ENCODE measurements at regions not wholly inside any gene's neighbourhood (a gene's known extent, or its start where the extent isn't known, plus 50 kb on each side); places are given as distances from the start of the nearest gene placed in this dataset.

- H3K27ac ChIP-seq: no peak overlapping the region
- CTCF ChIA-PET: no interaction called here
- POLR2A ChIA-PET (ENCODE audit: low non-redundant PET): interaction anchor here (0.6 kb wide), 1 partner anchor 533 kb away, joined by 3 read pairs; no protein-coding TSS in a partner anchor
- DNase-seq (ENCODE audit: low spot score): no peak
- no peak for TF ChIP-seq CTCF (conservative IDR thresholded peaks at IDR 0.05; ENCODE audit: low read depth)
Measured at GRCh38 chr10:65555192-65555591, 1370.6 kb upstream of the LRRTM3 start.

GRCh38 chr10:65556006-65556405 is 1369.8 kb upstream of the LRRTM3 start:
- H3K27ac ChIP-seq: no peak overlapping the region
- ChIA-PET POLR2A (ENCODE audit: low non-redundant PET) (no interaction called here), CTCF (no interaction called here)
- DNase-seq (ENCODE audit: low spot score): no peak
- no peak for TF ChIP-seq CTCF (conservative IDR thresholded peaks at IDR 0.05; ENCODE audit: low read depth)

GRCh38 chr10:65559369-65559768 is 1366.5 kb upstream of the LRRTM3 start:
- DNase-seq (ENCODE audit: low spot score): no peak
- TF ChIP-seq CTCF (conservative IDR thresholded peaks at IDR 0.05; ENCODE audit: low read depth): no peak
- H3K27ac ChIP-seq: no peak overlapping the region
- ChIA-PET CTCF (no interaction called here), POLR2A (ENCODE audit: low non-redundant PET) (no interaction called here)

- DNase-seq (ENCODE audit: low spot score): no peak
- ChIA-PET CTCF (no interaction called here), POLR2A (ENCODE audit: low non-redundant PET) (no interaction called here)
- H3K27ac ChIP-seq: no peak overlapping the region
- TF ChIP-seq CTCF (conservative IDR thresholded peaks at IDR 0.05; ENCODE audit: low read depth): no peak
Measured at GRCh38 chr10:65565246-65565645, 1360.6 kb upstream of the LRRTM3 start.

GRCh38 chr10:65566906-65567305 is 1358.9 kb upstream of the LRRTM3 start:
- no peak overlapping the region for H3K27ac ChIP-seq
- POLR2A ChIA-PET (ENCODE audit: low non-redundant PET): no interaction called here
- no peak for DNase-seq (ENCODE audit: low spot score)
- CTCF ChIA-PET: interaction anchor here (0.6 kb wide), 1 partner anchor 132 kb away, joined by 3 read pairs; no protein-coding TSS in a partner anchor
- no peak for TF ChIP-seq CTCF (conservative IDR thresholded peaks at IDR 0.05; ENCODE audit: low read depth)

GRCh38 chr10:65570143-65571010 is 1355.5 kb upstream of the LRRTM3 start:
- peak overlapping the region; percentile 77 for H3K27ac ChIP-seq
- TF ChIP-seq CTCF (conservative IDR thresholded peaks at IDR 0.05; ENCODE audit: low read depth): no peak
- ChIA-PET POLR2A (ENCODE audit: low non-redundant PET) (no interaction called here), CTCF (interaction anchor here (0.6 kb wide), 2 partner anchors 83 to 313 kb away, joined by 3 read pairs; no protein-coding TSS in a partner anchor)
- DNase-seq (ENCODE audit: low spot score): peak; percentile 20

All from RWPE1 (cell line).